GM06990 (cell line): ENCODE measurements at regions not wholly inside any gene's neighbourhood (a gene's known extent, or its start where the extent isn't known, plus 50 kb on each side); places are given as distances from the start of the nearest gene placed in this dataset.

Source experiments
- DNase-seq: peaks from one replicate; pipeline ENCODE4 v3.0.0-alpha.2; 2011; ENCODE audit not compliant: insufficient read length; ENCODE audit errors: extremely low read depth
- H3K27me3 ChIP-seq: replicated peaks from 2 replicates; pipeline ENCODE4 v1.6.0; 2011; ENCODE audit warnings: low read length; ENCODE audit not compliant: control insufficient read depth, insufficient read depth
- H3K36me3 ChIP-seq: 2 replicates; pipeline ENCODE4 v1.5.1; 2011; ENCODE audit warnings: low read length; ENCODE audit not compliant: control insufficient read depth, insufficient read depth
- H3K4me3 ChIP-seq: replicated peaks from 2 replicates; pipeline ENCODE4 v1.5.1; 2011; ENCODE audit warnings: low read depth, mild to moderate bottlenecking, control low read depth, low read length
- CTCF ChIP-seq: IDR thresholded peaks from 2 replicates; pipeline ENCODE4 v1.5.1; 2011; ENCODE audit warnings: low read length, control low read depth, mild to moderate bottlenecking, inconsistent platforms; ENCODE audit not compliant: insufficient read depth, poor library complexity, severe bottlenecking

DNA sequence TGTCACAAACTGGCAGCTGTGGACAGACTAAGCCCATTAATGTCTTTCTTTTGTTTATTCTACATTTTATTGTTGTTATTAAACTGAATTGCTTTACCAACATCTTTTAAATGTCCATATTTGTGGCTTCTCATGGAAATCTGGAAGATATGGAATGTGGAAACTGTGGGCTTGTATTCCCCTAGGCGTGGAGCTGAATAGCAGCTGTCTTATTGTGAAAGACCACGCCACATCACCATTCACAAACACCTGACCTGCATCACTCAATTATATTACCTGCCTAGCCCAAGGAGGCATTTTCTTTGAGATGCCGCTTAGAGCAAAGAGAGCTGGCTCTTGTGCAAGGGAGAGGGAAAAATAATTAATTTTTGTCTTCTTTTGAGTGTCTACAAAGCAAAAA lies 96.9 kb upstream of the GPRIN3 start:
- no peak for DNase-seq
- Histone ChIP-seq H3K4me3 (no peak overlapping the region), H3K36me3 (no peaks in the 10 kb centered on the region), H3K27me3 (no peaks in the 10 kb centered on the region; the same call in 1 of the 2 replicates)
- no peak for TF ChIP-seq CTCF

DNA sequence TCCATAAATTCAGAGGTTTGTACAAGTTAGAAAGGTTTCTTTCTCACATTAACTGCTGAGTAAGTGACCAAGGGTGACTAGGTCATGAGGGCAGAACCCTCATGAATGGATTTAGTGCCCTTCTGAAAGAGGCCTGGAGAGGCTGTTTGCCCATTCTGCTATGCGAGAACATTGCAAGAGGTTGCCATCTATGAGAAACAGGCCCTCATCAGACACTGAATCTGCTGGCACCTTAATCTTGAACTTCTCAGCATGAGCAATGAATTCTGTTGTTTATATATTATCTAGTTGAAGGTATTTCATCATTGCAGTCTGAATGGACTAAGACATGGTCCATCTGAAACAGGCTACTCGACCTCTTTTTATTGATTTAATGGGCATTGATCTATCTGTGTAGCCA lies 96.2 kb upstream of the GPRIN3 start:
- TF ChIP-seq CTCF = no peak

GRCh38 chr4:89400287-89401035 lies 92.9 kb upstream of the GPRIN3 start:
- Histone ChIP-seq H3K36me3 (no peaks in the 10 kb centered on the region), H3K27me3 (no peaks in the 10 kb centered on the region)
- TF ChIP-seq CTCF = no peak

More for the DNA sequence above, 96.2 kb upstream of the GPRIN3 start:
- DNase-seq = no peak
- H3K36me3 ChIP-seq = no peaks in the 10 kb centered on the region
- no peaks in the 10 kb centered on the region; the same call in 1 of the 2 replicates for H3K27me3 ChIP-seq
- H3K4me3 ChIP-seq = no peak overlapping the region

DNA sequence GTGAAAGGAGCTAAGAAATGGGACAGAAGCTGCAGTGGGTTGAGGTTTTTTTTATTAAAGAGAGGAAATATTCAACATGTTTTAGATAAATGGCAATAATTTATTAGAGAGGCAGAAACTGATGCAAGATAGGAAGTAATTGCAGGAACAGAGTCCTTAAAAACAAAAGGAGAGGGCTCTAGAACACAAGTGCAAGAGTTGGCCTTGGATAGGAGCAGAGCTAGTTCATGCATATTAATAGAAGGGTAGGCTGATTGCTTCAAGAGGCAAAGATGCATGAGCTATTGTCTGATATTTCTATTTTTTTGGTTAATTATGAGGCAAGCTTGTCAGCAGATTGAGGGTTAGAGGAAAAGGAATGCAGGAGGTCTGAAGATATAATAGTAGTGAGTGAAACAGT lies 91.0 kb upstream of the GPRIN3 start:
- no peak for TF ChIP-seq CTCF
- DNase-seq = no peak
- H3K36me3 ChIP-seq = no peaks in the 10 kb centered on the region
- H3K27me3 ChIP-seq = no peaks in the 10 kb centered on the region
- no peak overlapping the region for H3K4me3 ChIP-seq

More at GRCh38 chr4:89400287-89401035, 92.9 kb upstream of the GPRIN3 start:
- no peak overlapping the region for H3K4me3 ChIP-seq
- no peak for DNase-seq

DNA sequence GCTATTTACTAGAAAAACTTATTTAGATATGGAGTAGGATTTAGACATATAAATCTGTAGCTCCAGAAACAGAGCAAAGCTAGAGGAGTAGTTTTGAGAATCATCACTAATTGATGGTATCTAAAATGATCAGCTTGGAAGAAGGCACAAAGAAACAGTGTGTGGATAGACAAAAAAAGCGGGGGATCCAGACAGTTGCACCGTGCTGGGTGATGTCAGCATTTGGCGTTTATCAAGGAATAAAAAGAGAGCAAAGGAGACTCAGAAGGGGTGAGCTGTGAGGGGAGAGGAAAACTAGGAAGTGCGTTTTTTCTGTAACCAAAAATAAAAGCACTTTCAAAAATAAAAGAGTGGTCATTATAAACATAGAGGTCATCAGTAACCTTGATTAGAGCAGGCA lies 90.5 kb upstream of the GPRIN3 start:
- Histone ChIP-seq H3K27me3 (no peaks in the 10 kb centered on the region), H3K36me3 (no peaks in the 10 kb centered on the region), H3K4me3 (no peak overlapping the region)
- no peak for DNase-seq
- TF ChIP-seq CTCF = no peak
